HCT116 (cell line): ENCODE measurements at regions not wholly inside any gene's neighbourhood (a gene's known extent, or its start where the extent isn't known, plus 50 kb on each side); places are given as distances from the start of the nearest gene placed in this dataset.

Experiments
- ATAC-seq: fragments of 200-7000 bp; cut with Tn5 transposase; 2 replicates; pipeline ENCODE4 v1.9.1; 2020; ENCODE audit warnings: mild to moderate bottlenecking, moderate library complexity
- BruUV-seq: library from RNA; stranded (reverse); fragments of 400-500 nt; replicated peaks from 2 replicates; lab custom pipeline; 2021; lab: Mats Ljungman, UMichigan
- CTCF ChIA-PET: fragments of 300-600 bp; sonication (Branson Sonifier 250); formaldehyde crosslinking; loops from one replicate; lab custom pipeline; 2021; ENCODE audit warnings: antibody characterized with exemption; lab: Charles Lee
- POLR2A ChIA-PET: fragments of 300-600, 350-600 bp; sonication (Branson Sonifier 250); formaldehyde crosslinking; loops from one replicate; lab custom pipeline; 2021; ENCODE audit warnings: antibody characterized with exemption; lab: Charles Lee
- RAD21 ChIA-PET, 2 experiments: fragments of 300-600 bp; sonication (Branson Sonifier 250); formaldehyde crosslinking; loops; one replicate each; lab custom pipeline; 2023; ENCODE audit warnings: low total read pairs in 2 of 2; ENCODE audit not compliant: uncharacterized antibody in 2 of 2, unreplicated experiment in 2 of 2, low non-redundant PET in 1 of 2; lab: Charles Lee
- DNase-seq: peaks from one replicate; pipeline ENCODE4 v3.0.0-alpha.2; 2010; ENCODE audit warnings: low read depth, low spot score
- H2AFZ ChIP-seq: fragments of 200-600 bp; shearing (Covaris generic), sonication (generic); 2 replicates; pipeline ENCODE4 v1.6.1; 2017; ENCODE audit warnings: low read depth, mixed run types, mixed read lengths, antibody characterized with exemption, low read length; ENCODE audit not compliant: poor library complexity, severe bottlenecking
- H3K27ac ChIP-seq: 2 replicates; pipeline ENCODE4 v1.5.1; 2012; ENCODE audit warnings: low read depth, low read length
- H3K27me3 ChIP-seq: fragments of 200-600 bp; sonication (generic); 2 replicates; pipeline ENCODE4 v1.6.1; 2016; ENCODE audit warnings: mixed run types, low read length, mixed read lengths; ENCODE audit not compliant: insufficient read depth
- H3K36me3 ChIP-seq, 2 experiments: fragments of 200-500 bp in 1 of 2; fragments of 200-600 bp in 1 of 2; sonication (Bioruptor generic) in 1 of 2; sonication (generic) in 1 of 2; 2 replicates each; pipeline versions ENCODE4 v1.5.1 to v1.6.1; 2014 to 2016; ENCODE audit warnings: low read length in 2 of 2, inconsistent platforms in 1 of 2, mixed read lengths in 1 of 2, mixed run types in 1 of 2; ENCODE audit not compliant: insufficient read depth in 2 of 2, control insufficient read depth in 1 of 2
- H3K4me1 ChIP-seq, 2 experiments: fragments of 200-600 bp in 1 of 2; sonication (generic) in 1 of 2; 2 replicates each; pipeline versions ENCODE4 v1.5.1 to v1.6.1; 2012 to 2017; ENCODE audit warnings: low read length in 2 of 2, inconsistent platforms in 1 of 2, mild to moderate bottlenecking in 1 of 2, mixed read lengths in 1 of 2, mixed run types in 1 of 2, moderate library complexity in 1 of 2; ENCODE audit not compliant: insufficient read depth in 2 of 2, control insufficient read depth in 1 of 2
- H3K4me2 ChIP-seq: fragments of 200-600 bp; sonication (generic); 2 replicates; pipeline ENCODE4 v1.6.1; 2017; ENCODE audit warnings: mixed run types, low read length, mixed read lengths
- H3K4me3 ChIP-seq, 2 experiments: fragments of 200-600 bp in 1 of 2; sonication (generic) in 1 of 2; replicated peaks in 1 of 2; 2 replicates each; pipeline ENCODE4 v1.5.1; 2011 to 2016; ENCODE audit warnings: low read length in 2 of 2, control low read depth in 1 of 2, low read depth in 1 of 2, mild to moderate bottlenecking in 1 of 2, mixed read lengths in 1 of 2, mixed run types in 1 of 2
- H3K79me2 ChIP-seq: fragments of 200-600 bp; sonication (generic); 2 replicates; pipeline ENCODE4 v1.6.1; 2017; ENCODE audit warnings: mild to moderate bottlenecking, mixed run types, low read length, moderate library complexity, mixed read lengths; ENCODE audit not compliant: insufficient read depth
- H3K9ac ChIP-seq: fragments of 200-600 bp; sonication (generic); 2 replicates; pipeline ENCODE4 v1.6.1; 2016; ENCODE audit warnings: low read length, mixed read lengths
- H3K9me2 ChIP-seq: fragments of 200-600 bp; sonication (generic), shearing (Covaris generic); 2 replicates; pipeline ENCODE4 v1.6.1; 2017; ENCODE audit warnings: mixed run types, mild to moderate bottlenecking, moderate library complexity; ENCODE audit not compliant: insufficient read depth
- H3K9me3 ChIP-seq, 2 experiments: fragments of 200-500 bp in 1 of 2; fragments of 200-600 bp in 1 of 2; sonication (Bioruptor generic) in 1 of 2; sonication (generic) in 1 of 2; 2 replicates each; pipeline ENCODE4 v1.6.1; 2014 to 2017; ENCODE audit warnings: low read length in 2 of 2, mixed read lengths in 2 of 2, inconsistent platforms in 1 of 2, low read depth in 1 of 2, mild to moderate bottlenecking in 1 of 2, mixed run types in 1 of 2, moderate library complexity in 1 of 2; ENCODE audit not compliant: control insufficient read depth in 1 of 2, insufficient read depth in 1 of 2
- H4K20me1 ChIP-seq: fragments of 200-600 bp; sonication (generic), shearing (Covaris generic); 2 replicates; pipeline ENCODE4 v1.6.1; 2017; ENCODE audit warnings: mixed run types, mild to moderate bottlenecking, moderate library complexity; ENCODE audit not compliant: insufficient read depth
- CBX3 ChIP-seq: IDR thresholded peaks from 2 replicates; pipeline ENCODE4 v1.6.1; 2012; ENCODE audit warnings: low read depth
- CEBPB ChIP-seq: IDR thresholded peaks from 2 replicates; pipeline ENCODE4 v1.6.1; 2012; ENCODE audit warnings: low read depth
- EGR1 ChIP-seq: IDR thresholded peaks from 2 replicates; pipeline ENCODE4 v1.6.1; 2012; ENCODE audit warnings: low read depth
- FOSL1 ChIP-seq: IDR thresholded peaks from 2 replicates; pipeline ENCODE4 v1.6.1; 2012; ENCODE audit warnings: low read depth
- POLR2AphosphoS5 ChIP-seq: IDR thresholded peaks from 2 replicates; pipeline ENCODE4 v1.6.1; 2011; ENCODE audit warnings: mild to moderate bottlenecking, low read depth, low read length, moderate library complexity
- RAD21 ChIP-seq: IDR thresholded peaks from 2 replicates; pipeline ENCODE4 v1.6.1; 2012; ENCODE audit warnings: low read depth, mild to moderate bottlenecking
- REST ChIP-seq: IDR thresholded peaks from 2 replicates; pipeline ENCODE4 v1.6.1; 2012; ENCODE audit warnings: low read depth
- SP1 ChIP-seq: IDR thresholded peaks from 2 replicates; pipeline ENCODE4 v1.6.1; 2012; ENCODE audit warnings: low read depth
- SRF ChIP-seq: IDR thresholded peaks from 2 replicates; pipeline ENCODE4 v1.6.1; 2012; ENCODE audit warnings: low read depth
- YY1 ChIP-seq: IDR thresholded peaks from 2 replicates; pipeline ENCODE4 v1.6.1; 2011; ENCODE audit warnings: low read length, low read depth, moderate library complexity, mild to moderate bottlenecking; ENCODE audit not compliant: insufficient replicate concordance; ENCODE audit errors: extremely low read depth
- intact Hi-C: fragments of 100-400 bp; cut with micrococcal nuclease; formaldehyde crosslinking; loops from 2 replicates; pipeline ENCODE4 v1.10.0; 2022
- TF ChIP-seq, protein P1 (sequence below): IDR thresholded peaks from 2 replicates; pipeline ENCODE4 v1.6.1; 2011; ENCODE audit warnings: mild to moderate bottlenecking, low read length, moderate library complexity; ENCODE audit not compliant: insufficient replicate concordance; ENCODE audit errors: extremely low read depth
- TF ChIP-seq, protein P2 (sequence below): IDR thresholded peaks from 2 replicates; pipeline ENCODE4 v1.6.1; 2012

GRCh38 chr20:7428946-7429345, 511.3 kb downstream of the HAO1 start:
- Histone ChIP-seq H3K4me3 (no peak overlapping the region), H3K9me2 (no peaks in the 10 kb centered on the region), H3K9ac (no peak overlapping the region), H3K4me2 (no peak overlapping the region), H3K4me1 (no peaks in the 10 kb centered on the region), H3K9me3 (peaks cover 0 to 18% of the 10 kb centered on the region in 2 experiments; a peak in 2 of 4 replicates), H2AFZ (no peak overlapping the region), H4K20me1 (no peaks in the 10 kb centered on the region), H3K79me2 (no peaks in the 10 kb centered on the region), H3K27ac (no peak overlapping the region), H3K27me3 (no peaks in the 10 kb centered on the region), H3K36me3 (no peaks in the 10 kb centered on the region)
- intact Hi-C loops: no loop called here
- no peak for TF ChIP-seq FOSL1
- CTCF ChIA-PET: no interaction called here
- ATAC-seq (no peak), DNase-seq (no peak)
- POLR2A ChIA-PET: no interaction called here
- RAD21 ChIA-PET: no interaction called here
- no TSS peak for BruUV-seq

- intact Hi-C loops: no loop called here
- Histone ChIP-seq H3K4me3 (no peak overlapping the region), H2AFZ (no peak overlapping the region), H3K9me3 (peaks cover 0 to 18% of the 10 kb centered on the region in 2 experiments; a peak in 2 of 4 replicates), H3K27ac (no peak overlapping the region), H3K4me2 (no peak overlapping the region), H3K79me2 (no peaks in the 10 kb centered on the region), H3K9me2 (no peaks in the 10 kb centered on the region), H3K4me1 (no peaks in the 10 kb centered on the region), H3K36me3 (no peaks in the 10 kb centered on the region), H3K9ac (no peak overlapping the region), H3K27me3 (no peaks in the 10 kb centered on the region), H4K20me1 (no peaks in the 10 kb centered on the region)
- BruUV-seq: no TSS peak
- DNase-seq (no peak), ATAC-seq (no peak)
- ChIA-PET CTCF (no interaction called here), POLR2A (no interaction called here), RAD21 (no interaction called here)
- TF ChIP-seq YY1 (no peak), CBX3 (no peak), REST (no peak), RAD21 (no peak), CEBPB (no peak), EGR1 (no peak), POLR2AphosphoS5 (no peak), SRF (no peak), SP1 (no peak)
- TF ChIP-seq, protein P1, sequence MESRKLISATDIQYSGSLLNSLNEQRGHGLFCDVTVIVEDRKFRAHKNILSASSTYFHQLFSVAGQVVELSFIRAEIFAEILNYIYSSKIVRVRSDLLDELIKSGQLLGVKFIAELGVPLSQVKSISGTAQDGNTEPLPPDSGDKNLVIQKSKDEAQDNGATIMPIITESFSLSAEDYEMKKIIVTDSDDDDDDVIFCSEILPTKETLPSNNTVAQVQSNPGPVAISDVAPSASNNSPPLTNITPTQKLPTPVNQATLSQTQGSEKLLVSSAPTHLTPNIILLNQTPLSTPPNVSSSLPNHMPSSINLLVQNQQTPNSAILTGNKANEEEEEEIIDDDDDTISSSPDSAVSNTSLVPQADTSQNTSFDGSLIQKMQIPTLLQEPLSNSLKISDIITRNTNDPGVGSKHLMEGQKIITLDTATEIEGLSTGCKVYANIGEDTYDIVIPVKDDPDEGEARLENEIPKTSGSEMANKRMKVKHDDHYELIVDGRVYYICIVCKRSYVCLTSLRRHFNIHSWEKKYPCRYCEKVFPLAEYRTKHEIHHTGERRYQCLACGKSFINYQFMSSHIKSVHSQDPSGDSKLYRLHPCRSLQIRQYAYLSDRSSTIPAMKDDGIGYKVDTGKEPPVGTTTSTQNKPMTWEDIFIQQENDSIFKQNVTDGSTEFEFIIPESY: no peak
- TF ChIP-seq, protein P2, sequence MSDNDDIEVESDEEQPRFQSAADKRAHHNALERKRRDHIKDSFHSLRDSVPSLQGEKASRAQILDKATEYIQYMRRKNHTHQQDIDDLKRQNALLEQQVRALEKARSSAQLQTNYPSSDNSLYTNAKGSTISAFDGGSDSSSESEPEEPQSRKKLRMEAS: no peak
These were observed 507.6 kb downstream of the HAO1 start for GRCh38 chr20:7432612-7433011.
